Epithelial cell of proximal tubule (primary cell): ENCODE measurements at regions not wholly inside any gene's neighbourhood (a gene's known extent, or its start where the extent isn't known, plus 50 kb on each side); places are given as distances from the start of the nearest gene placed in this dataset.

Experiments used
- DNase-seq: peaks from one replicate; pipeline ENCODE4 v3.0.0-alpha.2; 2011; ENCODE audit warnings: low read depth
- H3K4me3 ChIP-seq: 2 replicates; pipeline ENCODE4 v1.5.1; 2011; ENCODE audit warnings: low read depth, mild to moderate bottlenecking, low read length
- CTCF ChIP-seq: conservative IDR thresholded peaks from 2 replicates; pipeline ENCODE4 v1.5.1; 2012; ENCODE audit warnings: low read depth, mild to moderate bottlenecking, low read length

- DNase-seq = no peak
- no peak for TF ChIP-seq CTCF
- H3K4me3 ChIP-seq = no peak overlapping the region
Observed at GRCh38 chr2:38500283-38500634, 102.5 kb downstream of the HNRNPLL start.

GRCh38 chr2:38499548-38500282 is 103.0 kb downstream of the HNRNPLL start:
- no peak overlapping the region for H3K4me3 ChIP-seq
- TF ChIP-seq CTCF = no peak
- no peak for DNase-seq

GRCh38 chr2:38498045-38498481 is 104.7 kb downstream of the HNRNPLL start:
- no peak for TF ChIP-seq CTCF
- no peak overlapping the region for H3K4me3 ChIP-seq

GRCh38 chr2:38497670-38498037 is 105.1 kb downstream of the HNRNPLL start:
- no peak overlapping the region for H3K4me3 ChIP-seq
- TF ChIP-seq CTCF = no peak
- DNase-seq = no peak

More at GRCh38 chr2:38498045-38498481, 104.7 kb downstream of the HNRNPLL start:
- no peak for DNase-seq

GRCh38 chr2:38496927-38497669 is 105.6 kb downstream of the HNRNPLL start:
- H3K4me3 ChIP-seq = no peak overlapping the region
- DNase-seq = no peak
- TF ChIP-seq CTCF = no peak

- no peak for DNase-seq
- H3K4me3 ChIP-seq = no peak overlapping the region
- no peak for TF ChIP-seq CTCF
Observed at GRCh38 chr2:38495880-38496279, 106.8 kb downstream of the HNRNPLL start.
